ENCODE measurements at regions not wholly inside any gene's neighbourhood (a gene's known extent, or its start where the extent isn't known, plus 50 kb on each side); places are given as distances from the start of the nearest gene placed in this dataset.

DNA sequence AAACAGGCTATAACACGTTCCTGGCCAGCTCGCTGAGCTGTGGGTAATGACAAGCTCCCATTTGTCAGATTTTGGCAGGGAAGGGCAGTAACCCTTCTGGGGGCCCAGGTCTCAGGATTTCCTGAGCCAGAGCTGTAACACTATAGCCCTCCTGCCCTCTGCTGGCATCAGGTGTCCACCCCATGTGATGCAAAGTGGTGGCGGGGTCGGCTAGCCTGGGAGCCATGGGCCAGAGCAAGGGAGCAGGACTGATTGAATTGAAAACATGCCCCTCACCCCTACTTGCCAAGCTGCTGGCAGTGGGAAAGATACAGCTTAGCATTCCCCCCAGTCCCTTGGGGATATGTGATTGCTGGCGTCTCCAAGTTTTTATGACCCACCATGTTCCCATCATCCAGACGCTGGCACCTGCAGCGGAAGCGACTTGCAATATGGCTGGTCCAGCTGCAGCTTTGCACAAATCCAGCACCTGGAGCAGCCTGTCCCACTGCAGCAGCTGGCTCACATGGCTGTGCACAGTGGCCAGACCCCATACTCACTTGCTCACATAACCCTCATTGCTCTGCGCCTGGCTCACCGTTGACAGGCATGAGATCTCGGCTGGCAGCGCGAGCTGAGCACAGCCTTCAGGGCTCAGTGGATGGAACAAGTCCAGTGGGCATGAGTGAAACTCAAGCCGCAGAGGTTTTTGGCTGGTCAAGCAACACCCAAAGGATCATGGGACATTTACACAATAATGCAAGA lies 1147.8 kb downstream of the JRKL start:
- no peak for TF ChIP-seq ZNF239 (CRISPR knock-in tag; IDR thresholded peaks at IDR 0.05)
- TF ChIP-seq EZH2 (IDR thresholded peaks at IDR 0.05; ENCODE audit: borderline replicate concordance, low read depth, low read length): no peak
- no peak for TF ChIP-seq RBBP5 (IDR thresholded peaks at IDR 0.05; ENCODE audit: borderline replicate concordance, insufficient read depth, low read length, poor library complexity, severe bottlenecking)

Data from K562 (cell line).